HG03378 (cell line): ENCODE measurements at regions not wholly inside any gene's neighbourhood (a gene's known extent, or its start where the extent isn't known, plus 50 kb on each side); places are given as distances from the start of the nearest gene placed in this dataset.

Experiments
- ATAC-seq: cut with Tn5 transposase; IDR thresholded peaks from one replicate; pipeline ENCODE4 v1.9.1; 2021; ENCODE audit warnings: mild to moderate bottlenecking, moderate library complexity; ENCODE audit not compliant: unreplicated experiment

GRCh38 chr7:85602196-85602595 is 415.3 kb upstream of the SEMA3D start:
- ATAC-seq = no peak

- no peak for ATAC-seq
These were observed 413.5 kb upstream of the SEMA3D start for GRCh38 chr7:85600395-85600794.

DNA sequence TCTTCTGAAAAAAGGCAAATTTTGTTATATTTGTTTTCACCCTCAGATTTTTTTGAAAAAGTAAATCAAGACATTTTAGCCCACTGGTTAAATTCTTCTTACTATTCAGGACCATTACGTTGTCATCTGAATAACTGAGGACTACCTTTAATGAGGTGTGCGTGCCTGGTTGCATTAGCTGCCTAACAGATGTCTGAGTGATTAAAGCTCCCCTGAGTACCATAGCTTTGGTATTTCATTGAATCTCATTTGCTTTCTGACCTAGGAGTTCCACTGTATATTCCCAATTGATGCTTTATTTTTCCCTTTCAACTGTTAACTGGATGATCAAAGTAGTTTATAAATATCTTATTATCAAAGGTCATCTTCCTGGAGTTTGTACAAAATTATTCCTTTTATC is 410.0 kb upstream of the SEMA3D start:
- no peak for ATAC-seq

DNA sequence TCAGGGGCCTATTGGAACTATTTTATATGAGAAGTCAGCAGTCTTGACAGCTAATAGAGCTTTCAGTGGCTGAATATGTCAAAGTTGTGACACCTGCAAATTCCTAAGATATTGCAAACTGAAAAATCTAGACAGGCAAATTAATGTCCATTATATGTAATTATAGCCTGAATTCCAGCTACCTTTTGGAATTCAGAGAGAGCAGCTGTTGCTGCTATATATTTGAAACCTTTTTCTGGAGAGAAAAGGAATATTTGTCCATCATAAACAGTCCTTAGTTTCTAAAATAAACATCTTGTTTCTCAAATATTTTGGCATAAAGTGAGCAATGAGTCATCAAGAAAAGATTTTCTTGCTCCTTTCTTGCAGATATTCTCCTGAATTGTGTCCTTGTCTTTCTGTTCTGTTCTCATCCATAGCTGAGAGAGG is 408.9 kb upstream of the SEMA3D start:
- no peak for ATAC-seq

DNA sequence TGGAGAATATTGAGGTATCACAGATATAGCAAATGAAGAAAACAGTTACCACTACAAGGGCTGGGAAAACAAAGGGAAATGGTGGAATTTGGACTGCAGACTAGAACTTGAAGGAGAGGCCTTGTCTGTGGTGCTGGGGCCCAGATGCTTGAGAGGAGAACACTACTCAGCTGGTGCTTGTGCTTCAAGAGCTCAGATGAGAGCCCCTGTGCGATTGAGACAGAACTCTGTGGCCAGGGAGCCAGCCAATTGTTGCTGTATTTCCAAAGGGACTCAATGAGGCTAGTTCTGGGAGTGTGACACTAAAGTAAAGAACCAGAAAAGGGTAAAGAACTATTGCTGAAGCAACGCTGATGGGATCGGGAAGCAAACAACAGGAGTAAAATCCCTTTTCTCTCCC is 406.5 kb upstream of the SEMA3D start:
- ATAC-seq = no peak

- no peak for ATAC-seq
These were observed 400.9 kb upstream of the SEMA3D start for GRCh38 chr7:85587785-85588184.

DNA sequence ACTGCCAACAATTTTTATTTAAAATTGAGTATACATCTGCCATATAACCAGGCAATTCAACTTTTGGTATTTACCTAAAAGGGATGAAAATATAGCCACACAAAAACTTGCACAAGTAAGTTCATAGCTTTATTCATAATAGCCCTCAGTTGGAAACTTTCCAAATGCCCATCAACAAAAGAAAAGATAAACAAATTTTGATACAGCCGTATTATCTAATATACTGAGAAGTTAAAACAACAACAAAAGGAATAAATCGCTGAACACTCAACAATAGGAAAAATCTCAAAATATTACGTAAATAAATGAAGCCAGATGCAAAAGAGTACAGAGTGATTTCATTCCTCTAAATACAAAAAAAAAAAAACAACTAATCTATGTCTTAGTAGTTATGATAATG is 399.2 kb upstream of the SEMA3D start:
- no peak for ATAC-seq

- no peak for ATAC-seq
These were observed 396.5 kb upstream of the SEMA3D start for GRCh38 chr7:85583131-85583953.

DNA sequence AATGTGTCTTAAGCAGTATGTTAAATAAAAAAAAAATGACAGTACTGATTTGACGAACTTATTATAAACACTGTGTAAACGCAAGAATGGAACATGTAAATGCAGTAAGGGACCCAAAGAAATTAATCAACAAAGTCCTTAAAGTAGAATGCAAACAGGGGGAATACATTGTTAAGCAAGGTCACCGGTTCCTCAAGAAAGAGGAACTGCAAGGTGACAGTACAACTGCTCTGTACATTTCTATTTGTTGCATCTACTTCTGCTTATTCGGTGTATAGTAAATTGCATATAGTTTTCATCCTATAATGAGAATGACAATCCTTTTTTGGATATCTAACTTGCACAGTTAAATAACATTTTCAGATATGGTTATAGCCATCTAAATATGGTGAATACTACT is 387.0 kb upstream of the SEMA3D start:
- no peak for ATAC-seq

DNA sequence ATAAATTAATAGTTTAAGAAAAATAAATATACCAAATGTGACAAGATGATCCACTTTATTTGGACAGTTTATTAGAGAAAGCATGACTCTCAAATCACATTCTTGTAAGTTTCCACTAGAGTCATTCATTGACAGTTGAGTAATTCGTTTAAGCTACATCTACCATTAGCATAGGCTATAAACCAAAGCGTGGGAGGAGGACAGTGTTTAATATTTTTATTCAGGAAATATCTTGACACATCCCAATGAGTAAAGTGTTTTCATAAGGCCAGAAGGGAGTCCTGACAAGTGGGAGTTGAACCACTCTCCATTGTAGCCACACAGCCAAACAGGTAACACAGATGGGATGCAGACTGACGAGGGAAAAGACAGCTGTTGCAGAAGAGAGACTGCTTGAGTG is 386.5 kb upstream of the SEMA3D start:
- no peak for ATAC-seq

GRCh38 chr7:85570898-85571297 is 384.0 kb upstream of the SEMA3D start:
- no peak for ATAC-seq

DNA sequence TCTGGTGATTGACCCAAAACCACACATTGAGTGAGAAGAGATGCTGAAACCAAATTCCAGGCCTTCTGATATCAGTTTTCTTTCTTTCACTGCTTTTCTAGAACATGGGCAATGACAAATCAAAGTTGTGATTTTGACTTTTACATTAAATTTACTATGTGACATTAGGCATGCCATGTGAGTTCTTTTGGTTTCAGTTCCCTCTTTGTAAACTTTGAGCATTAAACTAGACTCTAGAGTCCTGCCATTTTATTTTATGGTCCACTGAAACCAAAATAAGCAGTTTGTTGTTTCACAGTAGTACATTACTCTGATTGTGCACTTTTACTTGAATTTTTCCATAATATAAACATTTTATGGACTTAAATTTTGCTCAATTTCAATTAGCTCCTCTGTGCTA is 381.1 kb upstream of the SEMA3D start:
- peak; percentile 64 for ATAC-seq

GRCh38 chr7:85566095-85566794 is 379.4 kb upstream of the SEMA3D start:
- no peak for ATAC-seq

GRCh38 chr7:85565276-85565675 is 378.4 kb upstream of the SEMA3D start:
- no peak for ATAC-seq

GRCh38 chr7:85564861-85565260 is 378.0 kb upstream of the SEMA3D start:
- ATAC-seq = no peak

GRCh38 chr7:85561706-85562105 is 374.9 kb upstream of the SEMA3D start:
- no peak for ATAC-seq

DNA sequence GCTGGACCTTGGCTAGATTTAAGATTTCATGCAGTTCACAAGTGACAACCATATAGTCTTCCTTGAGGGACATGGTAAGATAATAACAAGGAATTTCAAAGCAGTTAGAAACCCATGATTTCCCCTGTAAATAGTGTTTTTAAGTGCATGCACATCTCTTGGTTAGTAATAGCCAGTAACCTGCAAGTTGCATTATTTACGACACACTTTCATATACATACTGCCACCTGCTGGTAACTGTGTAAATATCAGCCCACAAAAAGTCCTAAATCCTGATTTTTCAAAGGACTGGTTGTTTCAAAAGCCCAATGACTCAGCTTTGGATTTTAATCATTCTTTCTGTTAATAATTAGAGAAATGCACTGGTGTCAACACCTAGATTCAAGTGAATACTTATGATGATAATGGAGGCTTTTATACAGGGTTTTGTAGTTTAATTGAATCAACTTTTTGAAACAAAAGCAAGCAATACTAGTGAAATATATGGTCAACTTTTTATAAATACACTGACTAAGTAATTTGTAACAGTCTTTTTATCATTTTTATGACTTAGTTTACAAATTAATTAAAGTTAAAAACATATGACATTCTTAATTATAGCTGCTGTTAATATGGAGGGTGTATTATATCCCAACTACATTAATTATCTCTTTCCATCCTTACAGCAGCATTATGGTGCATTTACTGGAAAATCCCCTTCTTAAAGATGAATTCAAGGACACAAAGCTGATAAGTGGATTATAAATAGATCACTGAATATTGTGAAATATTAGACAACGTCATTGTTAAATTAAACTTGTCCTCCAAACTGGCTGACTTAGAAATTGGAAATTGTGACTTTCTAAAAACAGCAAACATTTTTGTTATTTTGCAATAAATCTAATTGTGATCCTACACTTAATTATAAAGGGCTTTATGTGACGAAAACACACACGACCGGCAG is 367.7 kb upstream of the SEMA3D start:
- peak; percentile 81 for ATAC-seq

DNA sequence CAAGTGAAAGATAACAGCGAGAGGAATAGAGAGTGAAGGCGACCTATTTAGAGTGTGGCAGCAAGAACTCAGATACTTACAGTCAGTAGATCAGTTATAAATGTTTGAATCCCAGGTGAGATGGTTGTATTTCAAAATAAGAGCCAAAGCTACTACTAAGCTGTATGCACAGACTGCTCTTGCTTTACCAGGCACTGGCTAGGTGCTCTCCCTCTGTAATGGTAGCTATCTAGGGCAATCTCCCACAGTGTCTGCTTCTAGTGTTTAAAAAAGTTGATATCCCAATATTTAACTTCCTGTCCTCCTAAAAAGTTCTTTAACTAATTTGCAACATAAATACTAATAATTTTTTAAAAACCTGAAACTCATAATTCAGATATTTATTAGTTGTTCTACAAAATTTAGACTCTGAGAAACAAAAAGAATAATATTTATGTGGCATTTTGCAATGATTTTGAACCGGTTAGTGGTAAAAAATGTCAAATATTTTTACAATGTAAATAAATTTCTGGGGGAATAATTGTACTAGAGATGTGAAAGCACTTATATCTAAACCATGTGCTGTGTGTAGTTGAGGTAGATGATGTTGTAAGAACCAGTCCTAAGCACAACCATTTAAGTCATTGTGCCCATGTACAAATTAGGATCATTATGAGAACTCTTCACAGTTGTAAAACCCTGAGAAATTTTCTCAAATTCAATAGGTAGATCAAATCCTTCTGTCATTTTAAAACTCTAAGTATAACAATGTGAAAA is 349.3 kb upstream of the SEMA3D start:
- no peak for ATAC-seq

DNA sequence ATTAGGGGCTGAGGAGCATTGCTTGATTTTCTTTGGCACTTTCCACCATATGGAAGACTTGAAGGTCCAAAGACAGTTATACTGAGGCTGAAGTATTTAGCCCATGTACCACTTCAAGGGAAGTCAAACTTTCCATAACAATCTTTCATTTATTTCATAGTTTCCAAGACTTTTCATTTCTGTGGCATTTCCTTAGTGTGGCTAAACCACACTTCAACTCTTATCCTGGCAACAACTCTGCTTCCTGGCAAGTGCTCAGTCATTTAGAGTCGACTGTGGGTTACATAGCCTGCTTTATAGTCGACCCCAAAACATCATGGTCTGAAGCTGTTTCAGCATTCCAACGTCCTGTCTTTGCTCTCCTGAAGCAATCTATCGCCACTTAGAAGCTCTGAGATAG is 343.0 kb upstream of the SEMA3D start:
- ATAC-seq = no peak

GRCh38 chr7:85529201-85529600 is 342.3 kb upstream of the SEMA3D start:
- ATAC-seq = no peak

DNA sequence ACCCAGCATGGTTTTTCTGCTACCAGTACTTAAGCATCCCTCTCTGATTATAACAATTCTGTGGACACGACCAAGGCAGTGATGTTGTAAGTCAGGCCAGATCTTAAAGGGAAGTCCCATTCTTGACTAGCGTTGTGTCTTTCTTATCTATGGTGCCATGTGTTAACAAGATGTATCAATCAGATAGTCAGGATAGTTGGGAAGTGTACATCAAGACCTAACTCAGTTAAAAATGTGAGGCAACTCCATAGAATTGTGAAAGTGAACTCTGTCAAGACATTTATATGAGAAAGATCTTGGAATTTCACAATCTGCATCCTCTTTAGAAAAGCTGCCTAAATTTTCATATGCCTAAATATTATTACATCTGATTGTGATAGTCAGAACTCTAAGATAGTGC is 341.7 kb upstream of the SEMA3D start:
- no peak for ATAC-seq
